Trophoblast cell (in vitro differentiated cells and primary cell): ENCODE measurements at regions not wholly inside any gene's neighbourhood (a gene's known extent, or its start where the extent isn't known, plus 50 kb on each side); places are given as distances from the start of the nearest gene placed in this dataset.
"Not testable (repeated sequence)": the region's sequence is repeated elsewhere in the genome, so short reads cannot be mapped to it uniquely, and the experiment has no call there.

Experiments
- DNase-seq, 2 donors: peaks; one replicate each; pipeline ENCODE4 v3.0.0-alpha.2; 2016
- H2AFZ ChIP-seq: 2 replicates; pipeline ENCODE4 v1.6.1; 2013; ENCODE audit warnings: low read length, moderate library complexity, mild to moderate bottlenecking; ENCODE audit not compliant: insufficient read depth, poor library complexity
- H2AK5ac ChIP-seq: 2 replicates; pipeline ENCODE4 v1.6.1; 2013; ENCODE audit warnings: mild to moderate bottlenecking, low read length
- H2BK120ac ChIP-seq: 2 replicates; pipeline ENCODE4 v1.6.1; 2013; ENCODE audit warnings: low read length, mild to moderate bottlenecking, moderate library complexity; ENCODE audit not compliant: insufficient read depth, poor library complexity
- H2BK12ac ChIP-seq: 2 replicates; pipeline ENCODE4 v1.6.1; 2013; ENCODE audit warnings: mild to moderate bottlenecking, low read length, moderate library complexity
- H2BK5ac ChIP-seq: 2 replicates; pipeline ENCODE4 v1.6.1; 2013; ENCODE audit warnings: low read length, low read depth, moderate library complexity, mild to moderate bottlenecking; ENCODE audit not compliant: poor library complexity
- H3K14ac ChIP-seq: 2 replicates; pipeline ENCODE4 v1.6.1; 2013; ENCODE audit warnings: mild to moderate bottlenecking, low read length
- H3K18ac ChIP-seq: 2 replicates; pipeline ENCODE4 v1.6.1; 2013; ENCODE audit warnings: mild to moderate bottlenecking, low read length
- H3K23ac ChIP-seq: 2 replicates; pipeline ENCODE4 v1.6.1; 2013; ENCODE audit warnings: low read length
- H3K27ac ChIP-seq: 2 replicates; pipeline ENCODE4 v1.5.1; 2013; ENCODE audit warnings: low read depth, mild to moderate bottlenecking, inconsistent platforms, low read length, moderate library complexity
- H3K27me3 ChIP-seq: 2 replicates; pipeline ENCODE4 v1.6.1; 2013; ENCODE audit warnings: inconsistent platforms, mild to moderate bottlenecking, low read length, moderate library complexity; ENCODE audit not compliant: insufficient read depth
- H3K36me3 ChIP-seq, 2 experiments: 1 replicate in 1 of 2; 2 replicates in 1 of 2; pipeline ENCODE4 v1.6.1; 2013; ENCODE audit warnings: low read length in 2 of 2, mild to moderate bottlenecking in 2 of 2, moderate library complexity in 1 of 2; ENCODE audit not compliant: insufficient read depth in 2 of 2, control insufficient read depth in 1 of 2
- H3K4ac ChIP-seq: 2 replicates; pipeline ENCODE4 v1.6.1; 2013; ENCODE audit warnings: low read depth, mild to moderate bottlenecking, low read length, moderate library complexity
- H3K4me1 ChIP-seq, 2 experiments: 1 replicate in 1 of 2; 2 replicates in 1 of 2; pipeline ENCODE4 v1.6.1; 2013; ENCODE audit warnings: low read length in 2 of 2, mild to moderate bottlenecking in 2 of 2, moderate library complexity in 1 of 2; ENCODE audit not compliant: insufficient read depth in 2 of 2, control insufficient read depth in 1 of 2
- H3K4me2 ChIP-seq: 2 replicates; pipeline ENCODE4 v1.6.1; 2013; ENCODE audit warnings: inconsistent platforms, mild to moderate bottlenecking, low read length, moderate library complexity
- H3K4me3 ChIP-seq: 2 replicates; pipeline ENCODE4 v1.5.1; 2013; ENCODE audit warnings: mild to moderate bottlenecking, low read depth, low read length, inconsistent platforms
- H3K79me1 ChIP-seq: one replicate; pipeline ENCODE4 v1.6.1; 2013; ENCODE audit warnings: low read length
- H3K79me2 ChIP-seq: 2 replicates; pipeline ENCODE4 v1.6.1; 2013; ENCODE audit warnings: low read length, mild to moderate bottlenecking; ENCODE audit not compliant: control insufficient read depth, insufficient read depth, poor library complexity
- H3K9ac ChIP-seq: 2 replicates; pipeline ENCODE4 v1.6.1; 2013; ENCODE audit warnings: mild to moderate bottlenecking, low read length
- H3K9me3 ChIP-seq: 2 replicates; pipeline ENCODE4 v1.6.1; 2013; ENCODE audit warnings: low read depth, mild to moderate bottlenecking, control low read depth, inconsistent platforms, low read length; ENCODE audit not compliant: insufficient read depth
- H4K12ac ChIP-seq: 2 replicates; pipeline ENCODE4 v1.6.1; 2013; ENCODE audit warnings: low read depth, mild to moderate bottlenecking, low read length, moderate library complexity
- H4K8ac ChIP-seq: 2 replicates; pipeline ENCODE4 v1.6.1; 2013; ENCODE audit warnings: low read depth, mild to moderate bottlenecking, low read length, moderate library complexity
- H4K91ac ChIP-seq: one replicate; pipeline ENCODE4 v1.6.1; 2013; ENCODE audit warnings: low read depth, mild to moderate bottlenecking, low read length, moderate library complexity
- WGBS: extraction: QIAGEN DNeasy Blood & Tissue Kit; methylation state at CpG from one replicate; pipeline ENCODE4 v1.1.7; 2013; ENCODE audit warnings: missing lambda C conversion rate; ENCODE audit not compliant: insufficient read length, insufficient coverage; ENCODE audit errors: extremely low coverage; 5-methylcytosine and 5-hydroxymethylcytosine counted together

DNA sequence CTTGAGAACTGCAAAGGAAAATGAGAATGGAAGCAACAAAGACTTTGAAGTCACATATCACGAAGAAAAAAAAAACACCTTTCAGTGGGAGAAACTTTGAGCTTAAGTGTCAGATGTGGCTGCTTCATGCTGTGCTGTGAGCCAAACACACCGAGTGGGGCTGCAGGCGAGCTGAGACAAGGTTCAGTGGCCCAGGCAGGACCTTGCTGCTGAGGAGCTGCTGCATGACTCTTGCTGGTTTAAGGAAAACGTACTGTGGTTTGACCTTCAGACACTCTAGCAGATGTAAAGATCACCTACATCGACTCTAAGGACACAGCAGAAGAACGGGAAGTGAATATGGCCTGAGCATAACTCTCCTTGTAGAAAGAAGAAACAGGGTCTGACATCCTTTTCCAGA lies 118.1 kb upstream of the OR4E1 start:
- no peak overlapping the region for H2AK5ac ChIP-seq
- no peak overlapping the region for H3K27ac ChIP-seq
- peaks cover 2% of the 10 kb centered on the region for H3K9me3 ChIP-seq
- H2BK120ac ChIP-seq: no peak overlapping the region
- no peak overlapping the region for H3K23ac ChIP-seq
- no peaks in the 10 kb centered on the region for H3K27me3 ChIP-seq
- H3K9ac ChIP-seq: no peak overlapping the region
- no peak overlapping the region for H3K4me2 ChIP-seq
- H3K36me3 ChIP-seq: no peaks in the 10 kb centered on the region
- no peak for DNase-seq
- H4K8ac ChIP-seq: no peak overlapping the region
- no peak overlapping the region for H3K18ac ChIP-seq
- no peaks in the 10 kb centered on the region for H3K79me1 ChIP-seq
- no peak overlapping the region for H2BK5ac ChIP-seq
- H3K4me1 ChIP-seq: no peaks in the 10 kb centered on the region
- H3K4me3 ChIP-seq: no peak overlapping the region
- H4K91ac ChIP-seq: no peak overlapping the region
- H4K12ac ChIP-seq: no peak overlapping the region
- no CpG with 5 or more reads among the region's 6 CpGs for WGBS
- H3K79me2 ChIP-seq: no peaks in the 10 kb centered on the region
- no peak overlapping the region for H2BK12ac ChIP-seq
- H3K4ac ChIP-seq: no peak overlapping the region
- H3K14ac ChIP-seq: no peak overlapping the region
- no peak overlapping the region for H2AFZ ChIP-seq

DNA sequence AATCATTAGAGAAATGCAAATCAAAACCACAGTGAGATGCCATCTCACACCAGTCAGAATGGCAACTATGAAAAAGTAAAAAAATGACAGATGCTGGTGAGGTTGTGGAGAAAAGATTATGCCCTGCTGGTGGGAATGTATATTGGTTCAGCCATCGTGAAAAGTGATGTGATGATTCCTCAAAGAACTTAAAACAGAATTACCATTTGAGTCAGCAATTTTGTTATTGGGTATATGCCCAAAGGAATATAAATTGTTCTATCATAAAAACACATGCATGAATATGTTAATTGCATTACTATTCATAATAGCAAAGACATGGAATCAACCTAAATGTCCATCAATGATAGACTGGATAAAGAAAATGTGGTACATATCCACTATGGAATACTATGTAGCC lies 115.1 kb upstream of the OR4E1 start:
- H3K79me1 ChIP-seq, H3K36me3 ChIP-seq, H3K9ac ChIP-seq, H3K4me2 ChIP-seq, H2BK12ac ChIP-seq, H3K27me3 ChIP-seq, H3K4me3 ChIP-seq, H4K12ac ChIP-seq, H4K91ac ChIP-seq, H3K14ac ChIP-seq, H2AFZ ChIP-seq, H4K8ac ChIP-seq, H3K4me1 ChIP-seq, H3K9me3 ChIP-seq, H3K4ac ChIP-seq, H2BK5ac ChIP-seq, H3K23ac ChIP-seq, H3K27ac ChIP-seq, H2BK120ac ChIP-seq, H3K18ac ChIP-seq, H2AK5ac ChIP-seq, H3K79me2 ChIP-seq: not testable (repeated sequence)
- WGBS: no CpG with 5 or more reads among the region's 1 CpG
- DNase-seq: peak in 1 of 2 donors; percentile 33

DNA sequence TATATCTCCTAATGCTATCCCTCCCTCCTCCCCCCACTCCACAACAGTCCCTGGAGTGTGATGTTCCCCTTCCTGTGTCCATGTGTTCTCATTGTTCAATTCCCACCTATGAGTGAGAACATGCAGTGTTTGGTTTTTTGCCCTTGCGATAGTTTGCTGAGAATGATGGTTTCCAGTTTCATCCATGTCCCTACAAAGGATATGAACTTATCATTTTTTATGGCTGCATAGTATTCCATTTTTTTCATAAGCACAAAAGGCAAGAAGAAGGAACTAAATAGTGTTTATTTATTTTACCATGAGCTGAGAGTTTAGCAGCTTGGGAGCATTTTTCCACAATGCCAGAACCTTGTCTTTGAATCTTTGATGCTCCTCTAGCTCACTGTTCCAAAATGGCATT lies 113.6 kb upstream of the OR4E1 start:
- H3K18ac ChIP-seq, H3K4me2 ChIP-seq, H3K23ac ChIP-seq, H3K4me3 ChIP-seq, H3K27ac ChIP-seq, H4K91ac ChIP-seq, H3K4me1 ChIP-seq, H3K14ac ChIP-seq, H2BK5ac ChIP-seq, H3K27me3 ChIP-seq, H3K79me1 ChIP-seq, H4K8ac ChIP-seq, H3K4ac ChIP-seq, H2AK5ac ChIP-seq, H3K79me2 ChIP-seq, H4K12ac ChIP-seq, H3K9me3 ChIP-seq, H3K9ac ChIP-seq, H3K36me3 ChIP-seq, H2BK120ac ChIP-seq, DNase-seq, H2AFZ ChIP-seq, H2BK12ac ChIP-seq: not testable (repeated sequence)
- no CpG with 5 or more reads among the region's 1 CpG for WGBS

DNA sequence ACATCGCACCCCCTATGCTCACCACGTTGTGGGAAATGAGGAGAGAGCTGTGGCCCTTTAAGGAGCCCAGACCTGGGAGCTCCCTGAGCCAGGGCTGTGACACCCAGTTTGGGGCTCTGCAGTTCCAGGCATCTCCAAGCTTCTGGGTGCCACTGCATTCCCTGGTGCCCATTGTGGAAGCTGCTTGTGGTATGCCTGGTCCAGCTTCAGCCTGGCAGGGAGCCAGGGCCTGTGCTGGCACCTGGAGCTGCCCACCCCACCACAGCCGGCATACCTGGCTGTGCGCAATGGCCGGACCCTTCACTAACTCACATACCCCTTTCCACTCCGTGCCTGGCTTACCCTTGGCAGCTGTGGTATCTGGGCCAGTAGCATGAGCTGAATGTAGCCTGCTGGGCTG lies 107.9 kb upstream of the OR4E1 start:
- Histone ChIP-seq H3K36me3 (no peaks in the 10 kb centered on the region), H3K4me1 (peaks cover 5 to 6% of the 10 kb centered on the region in 2 experiments), H3K23ac (no peak overlapping the region), H3K18ac (no peak overlapping the region), H3K4me2 (no peak overlapping the region), H3K27me3 (no peaks in the 10 kb centered on the region), H3K14ac (no peak overlapping the region), H3K9ac (no peak overlapping the region), H3K79me2 (no peaks in the 10 kb centered on the region), H4K91ac (no peak overlapping the region), H2BK5ac (no peak overlapping the region), H3K79me1 (no peaks in the 10 kb centered on the region), H2AFZ (no peak overlapping the region), H2AK5ac (no peak overlapping the region), H3K27ac (no peak overlapping the region), H3K4ac (no peak overlapping the region), H4K12ac (no peak overlapping the region), H3K9me3 (peaks cover 1% of the 10 kb centered on the region), H4K8ac (no peak overlapping the region), H2BK120ac (no peak overlapping the region), H3K4me3 (no peak overlapping the region), H2BK12ac (no peak overlapping the region)
- no peak for DNase-seq
- WGBS: no CpG with 5 or more reads among the region's 6 CpGs
